Vagina (tissue), 2 donors: ENCODE measurements at regions not wholly inside any gene's neighbourhood (a gene's known extent, or its start where the extent isn't known, plus 50 kb on each side); places are given as distances from the start of the nearest gene placed in this dataset.

Experiments used
- CTCF ChIP-seq, 3 experiments: fragments of 450-650 bp in 2 of 3; fragments of 200-600 bp in 1 of 3; sonication (generic) in 1 of 3; IDR thresholded peaks; one replicate each; pipeline ENCODE4 v1.5.1; 2017 to 2019; ENCODE audit warnings: antibody characterized with exemption in 3 of 3, mild to moderate bottlenecking in 2 of 3, moderate library complexity in 2 of 3
- POLR2A ChIP-seq, 2 donors: fragments of 450-650 bp; IDR thresholded peaks; one replicate each; pipeline ENCODE4 v1.6.1; 2017; ENCODE audit warnings: antibody characterized with exemption in 2 of 2, mild to moderate bottlenecking in 2 of 2, moderate library complexity in 2 of 2
- POLR2AphosphoS5 ChIP-seq, 2 donors: sonication (generic); formaldehyde crosslinking; IDR thresholded peaks; one replicate each; pipeline ENCODE4 v1.9.0; 2017; ENCODE audit warnings: antibody characterized with exemption in 2 of 2, mild to moderate bottlenecking in 2 of 2, low read depth in 1 of 2; ENCODE audit not compliant: insufficient read depth in 1 of 2

- no peak for TF ChIP-seq CTCF (IDR thresholded peaks at IDR 0.05)
- no peak for TF ChIP-seq POLR2AphosphoS5 (IDR thresholded peaks at IDR 0.05; ENCODE audit: insufficient read depth in 1 of 2, low read depth in 1 of 2)
- no peak for TF ChIP-seq POLR2A (IDR thresholded peaks at IDR 0.05)
Observed at GRCh38 chr7:86942995-86943394, 116.5 kb downstream of the ELAPOR2 start.
